Gastrocnemius medialis (tissue), 4 donors: ENCODE measurements at regions not wholly inside any gene's neighbourhood (a gene's known extent, or its start where the extent isn't known, plus 50 kb on each side); places are given as distances from the start of the nearest gene placed in this dataset.

Source experiments
- ATAC-seq, 2 donors: fragments of 150-250 bp; one replicate each; pipeline ENCODE4 v1.9.1; 2016
- DNase-seq, 2 donors: peaks; one replicate each; pipeline ENCODE4 v3.0.0-alpha.2; 2019
- H3K27ac ChIP-seq, 4 donors: fragments of 200-600 bp; sonication (generic); 1 replicate in 1 of 4; 2 replicates in 3 of 4; pipeline ENCODE4 v1.5.1; 2016 to 2018; ENCODE audit warnings: mild to moderate bottlenecking in 2 of 4, moderate library complexity in 1 of 4
- H3K27me3 ChIP-seq, 3 donors: fragments of 200-600 bp; sonication (generic) in 2 of 3; 1 replicate in 1 of 3; 2 replicates in 2 of 3; pipeline versions ENCODE4 v1.5.1 to v1.6.0; 2016 to 2019; ENCODE audit warnings: mild to moderate bottlenecking in 1 of 3, moderate library complexity in 1 of 3
- H3K36me3 ChIP-seq, 2 donors: fragments of 200-600 bp; sonication (generic) in 1 of 2; one replicate each; pipeline ENCODE4 v1.5.1; 2017 to 2018
- H3K4me1 ChIP-seq, 2 donors: fragments of 200-600 bp; sonication (generic) in 1 of 2; one replicate each; pipeline ENCODE4 v1.5.1; 2016 to 2017; ENCODE audit warnings: mild to moderate bottlenecking in 2 of 2
- H3K4me3 ChIP-seq, 4 donors: fragments of 200-600 bp; sonication (generic) in 3 of 4; 1 replicate in 1 of 4; 2 replicates in 3 of 4; pipeline ENCODE4 v1.5.1; 2016 to 2019; ENCODE audit warnings: mild to moderate bottlenecking in 2 of 4
- H3K9me3 ChIP-seq, 3 donors: fragments of 200-600 bp; sonication (generic) in 2 of 3; 1 replicate in 1 of 3; 2 replicates in 2 of 3; pipeline ENCODE4 v1.5.1; 2016 to 2019
- POLR2A ChIP-seq, 2 donors: fragments of 450-650 bp; IDR thresholded peaks; one replicate each; pipeline ENCODE4 v1.6.1; 2017; ENCODE audit warnings: antibody characterized with exemption in 2 of 2, mild to moderate bottlenecking in 2 of 2, moderate library complexity in 2 of 2
- in situ Hi-C, 4 donors: fragments of 200-750 bp; cut with MboI; loops; one replicate each; pipeline versions ENCODE4 v1.15.0 to v1.8.0; 2017; ENCODE audit warnings: low sequenced_read_pairs in 4 of 4
- intact Hi-C: fragments of 100-400 bp; cut with DNase I; formaldehyde crosslinking; loops from one replicate; pipeline ENCODE4 v1.15.1; 2023; ENCODE audit warnings: low total_unique reads
- TF ChIP-seq, protein P1 (sequence below), 5 experiments: fragments of 450-650 bp in 3 of 5; fragments of 200-600 bp in 2 of 5; sonication (generic) in 2 of 5; IDR thresholded peaks in 4 of 5; conservative IDR thresholded peaks in 1 of 5; 1 replicate in 4 of 5; 2 replicates in 1 of 5; pipeline ENCODE4 v1.5.1; 2016 to 2019; ENCODE audit warnings: antibody characterized with exemption in 5 of 5, mild to moderate bottlenecking in 3 of 5, moderate library complexity in 3 of 5

DNA sequence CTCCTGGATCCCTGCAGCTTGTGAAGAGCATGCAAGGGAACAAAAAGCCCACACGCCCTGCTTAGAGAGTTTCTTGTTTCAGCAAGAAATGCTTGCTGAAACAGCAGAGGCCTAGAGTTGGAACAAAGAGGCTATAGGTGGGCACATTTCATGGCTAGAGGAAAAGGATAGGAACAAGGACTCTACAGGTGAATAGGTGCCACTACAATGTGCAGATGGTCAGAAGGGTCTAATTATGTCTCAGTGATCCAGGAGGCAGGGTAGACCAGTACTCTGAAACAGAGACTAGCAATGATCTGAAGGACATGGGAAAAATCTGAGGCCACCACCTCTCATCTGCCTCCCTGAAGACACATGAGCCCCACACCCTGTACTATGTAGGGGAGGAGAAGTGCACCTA is 609.0 kb downstream of the REEP3 start:
- no peak for TF ChIP-seq POLR2A (IDR thresholded peaks at IDR 0.05)
- TF ChIP-seq, protein P1, sequence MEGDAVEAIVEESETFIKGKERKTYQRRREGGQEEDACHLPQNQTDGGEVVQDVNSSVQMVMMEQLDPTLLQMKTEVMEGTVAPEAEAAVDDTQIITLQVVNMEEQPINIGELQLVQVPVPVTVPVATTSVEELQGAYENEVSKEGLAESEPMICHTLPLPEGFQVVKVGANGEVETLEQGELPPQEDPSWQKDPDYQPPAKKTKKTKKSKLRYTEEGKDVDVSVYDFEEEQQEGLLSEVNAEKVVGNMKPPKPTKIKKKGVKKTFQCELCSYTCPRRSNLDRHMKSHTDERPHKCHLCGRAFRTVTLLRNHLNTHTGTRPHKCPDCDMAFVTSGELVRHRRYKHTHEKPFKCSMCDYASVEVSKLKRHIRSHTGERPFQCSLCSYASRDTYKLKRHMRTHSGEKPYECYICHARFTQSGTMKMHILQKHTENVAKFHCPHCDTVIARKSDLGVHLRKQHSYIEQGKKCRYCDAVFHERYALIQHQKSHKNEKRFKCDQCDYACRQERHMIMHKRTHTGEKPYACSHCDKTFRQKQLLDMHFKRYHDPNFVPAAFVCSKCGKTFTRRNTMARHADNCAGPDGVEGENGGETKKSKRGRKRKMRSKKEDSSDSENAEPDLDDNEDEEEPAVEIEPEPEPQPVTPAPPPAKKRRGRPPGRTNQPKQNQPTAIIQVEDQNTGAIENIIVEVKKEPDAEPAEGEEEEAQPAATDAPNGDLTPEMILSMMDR (IDR thresholded peaks at IDR 0.05 in 4 of 5, conservative IDR thresholded peaks at IDR 0.05 in 1 of 5), result no peak

DNA sequence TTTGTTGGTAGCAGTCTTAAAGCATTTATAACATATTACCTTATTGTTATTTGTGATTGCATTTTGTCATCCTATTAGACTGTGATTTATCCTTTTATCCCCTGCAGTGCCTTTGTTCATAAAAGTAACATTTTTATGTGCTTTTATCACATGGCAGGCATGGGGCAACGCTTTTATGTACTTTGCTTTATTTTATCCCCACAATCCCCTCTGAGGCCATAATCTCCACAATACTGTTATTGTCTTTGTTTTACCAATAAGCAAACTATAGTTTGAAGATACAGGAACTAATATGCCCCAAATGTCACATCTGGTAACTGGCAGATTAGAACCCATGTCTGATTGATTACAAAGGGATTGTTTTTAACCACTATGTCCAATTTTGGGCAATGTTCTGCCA is 613.5 kb downstream of the REEP3 start:
- Histone ChIP-seq H3K4me1 (no peaks in the 10 kb centered on the region), H3K36me3 (no peaks in the 10 kb centered on the region), H3K9me3 (no peaks in the 10 kb centered on the region), H3K27ac (no peak overlapping the region), H3K4me3 (no peak overlapping the region), H3K27me3 (no peaks in the 10 kb centered on the region)
- intact Hi-C loops, result no loop called here
- DNase-seq, result no peak
- no peak for TF ChIP-seq POLR2A (IDR thresholded peaks at IDR 0.05)
- TF ChIP-seq, protein P1 (IDR thresholded peaks at IDR 0.05 in 4 of 5, conservative IDR thresholded peaks at IDR 0.05 in 1 of 5), result no peak
- no peak for ATAC-seq
- in situ Hi-C loops, result no loop called here

More for the DNA sequence above, 609.0 kb downstream of the REEP3 start:
- DNase-seq (no peak), ATAC-seq (no peak)
- intact Hi-C loops (no loop called here), in situ Hi-C loops (no loop called here)
- Histone ChIP-seq H3K27me3 (no peaks in the 10 kb centered on the region), H3K4me1 (no peaks in the 10 kb centered on the region), H3K27ac (no peak overlapping the region), H3K4me3 (no peak overlapping the region), H3K36me3 (no peaks in the 10 kb centered on the region), H3K9me3 (no peaks in the 10 kb centered on the region)

DNA sequence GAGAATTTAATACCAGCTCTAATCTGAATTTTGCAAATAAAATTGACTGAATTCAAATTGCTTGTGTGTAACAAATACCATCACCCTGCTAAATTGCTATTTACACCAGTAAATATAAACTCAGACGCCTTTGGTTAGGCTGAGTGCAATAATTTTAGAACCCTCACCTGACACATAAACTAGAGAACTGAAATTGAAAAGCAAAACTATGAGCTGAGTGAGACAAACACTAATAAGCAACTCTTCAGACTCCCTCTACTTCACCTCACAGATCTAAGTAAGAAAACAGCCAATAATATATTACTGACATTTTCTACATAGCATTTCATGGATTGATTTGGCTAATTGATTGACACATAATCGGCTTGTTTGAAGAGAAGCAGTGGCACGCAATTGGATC is 621.2 kb downstream of the REEP3 start:
- Histone ChIP-seq H3K4me3 (no peak overlapping the region), H3K36me3 (no peaks in the 10 kb centered on the region), H3K27me3 (no peaks in the 10 kb centered on the region), H3K4me1 (no peaks in the 10 kb centered on the region), H3K9me3 (no peaks in the 10 kb centered on the region), H3K27ac (no peak overlapping the region)
- no peak for TF ChIP-seq POLR2A (IDR thresholded peaks at IDR 0.05)
- TF ChIP-seq, protein P1 (IDR thresholded peaks at IDR 0.05 in 4 of 5, conservative IDR thresholded peaks at IDR 0.05 in 1 of 5), result no peak
- in situ Hi-C loops, result no loop called here
- no peak for ATAC-seq
- no peak for DNase-seq
- intact Hi-C loops, result no loop called here

DNA sequence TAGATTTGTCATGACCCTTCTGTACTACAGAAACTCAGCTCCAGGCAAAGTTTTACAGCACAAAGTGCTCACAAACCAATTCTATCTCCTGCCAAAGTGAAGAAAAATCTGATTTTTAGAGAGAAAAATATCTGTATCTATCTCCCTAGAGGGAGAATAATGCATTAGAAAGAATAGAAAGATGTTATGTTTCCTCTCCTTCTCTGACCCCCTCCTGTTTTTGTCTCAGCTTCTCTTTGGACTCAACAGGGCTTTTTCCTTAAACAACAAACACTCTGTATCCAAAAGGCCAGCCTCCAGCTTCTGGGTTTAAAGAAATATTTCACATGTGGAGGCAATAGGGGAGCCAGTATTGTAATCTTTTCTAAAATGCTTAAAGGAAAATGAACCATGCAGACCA is 627.4 kb downstream of the REEP3 start:
- Histone ChIP-seq H3K27me3 (no peaks in the 10 kb centered on the region), H3K4me1 (no peaks in the 10 kb centered on the region), H3K9me3 (no peaks in the 10 kb centered on the region), H3K36me3 (no peaks in the 10 kb centered on the region), H3K4me3 (no peak overlapping the region), H3K27ac (no peak overlapping the region)
- DNase-seq, result no peak
- in situ Hi-C loops (no loop called here), intact Hi-C loops (no loop called here)
- TF ChIP-seq, protein P1 (IDR thresholded peaks at IDR 0.05 in 4 of 5, conservative IDR thresholded peaks at IDR 0.05 in 1 of 5), result no peak
- TF ChIP-seq POLR2A (IDR thresholded peaks at IDR 0.05), result no peak
- ATAC-seq, result no peak

DNA sequence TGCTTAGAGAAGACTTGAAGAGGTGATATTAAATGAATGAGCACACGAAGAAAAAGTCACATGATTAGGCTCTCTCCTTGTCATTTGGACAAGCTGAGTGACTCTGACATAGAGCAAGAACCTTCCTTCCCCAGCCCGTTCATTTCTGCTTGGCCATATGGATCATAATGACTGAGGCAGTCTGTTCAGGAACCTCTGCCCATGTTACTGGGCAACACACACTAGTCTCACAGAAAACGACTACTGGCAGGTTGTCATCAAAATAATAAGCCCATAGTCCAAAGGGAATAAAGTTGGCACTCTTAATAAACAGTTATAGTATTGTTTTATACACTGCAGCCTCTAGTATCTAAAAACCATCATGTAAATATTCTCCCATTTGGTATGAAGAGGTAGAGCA is 635.0 kb downstream of the REEP3 start:
- no peaks in the 10 kb centered on the region for H3K36me3 ChIP-seq
- intact Hi-C loops, result no loop called here

More for the DNA sequence above, 635.0 kb downstream of the REEP3 start:
- Histone ChIP-seq H3K4me1 (no peaks in the 10 kb centered on the region), H3K9me3 (no peaks in the 10 kb centered on the region), H3K4me3 (no peak overlapping the region), H3K27me3 (no peaks in the 10 kb centered on the region), H3K27ac (no peak overlapping the region)
- no peak for ATAC-seq
- TF ChIP-seq, protein P1 (IDR thresholded peaks at IDR 0.05 in 4 of 5, conservative IDR thresholded peaks at IDR 0.05 in 1 of 5), result no peak
- no peak for TF ChIP-seq POLR2A (IDR thresholded peaks at IDR 0.05)
- in situ Hi-C loops, result no loop called here
- no peak for DNase-seq
